ENCODE measurements at regions not wholly inside any gene's neighbourhood (a gene's known extent, or its start where the extent isn't known, plus 50 kb on each side); places are given as distances from the start of the nearest gene placed in this dataset.

DNA sequence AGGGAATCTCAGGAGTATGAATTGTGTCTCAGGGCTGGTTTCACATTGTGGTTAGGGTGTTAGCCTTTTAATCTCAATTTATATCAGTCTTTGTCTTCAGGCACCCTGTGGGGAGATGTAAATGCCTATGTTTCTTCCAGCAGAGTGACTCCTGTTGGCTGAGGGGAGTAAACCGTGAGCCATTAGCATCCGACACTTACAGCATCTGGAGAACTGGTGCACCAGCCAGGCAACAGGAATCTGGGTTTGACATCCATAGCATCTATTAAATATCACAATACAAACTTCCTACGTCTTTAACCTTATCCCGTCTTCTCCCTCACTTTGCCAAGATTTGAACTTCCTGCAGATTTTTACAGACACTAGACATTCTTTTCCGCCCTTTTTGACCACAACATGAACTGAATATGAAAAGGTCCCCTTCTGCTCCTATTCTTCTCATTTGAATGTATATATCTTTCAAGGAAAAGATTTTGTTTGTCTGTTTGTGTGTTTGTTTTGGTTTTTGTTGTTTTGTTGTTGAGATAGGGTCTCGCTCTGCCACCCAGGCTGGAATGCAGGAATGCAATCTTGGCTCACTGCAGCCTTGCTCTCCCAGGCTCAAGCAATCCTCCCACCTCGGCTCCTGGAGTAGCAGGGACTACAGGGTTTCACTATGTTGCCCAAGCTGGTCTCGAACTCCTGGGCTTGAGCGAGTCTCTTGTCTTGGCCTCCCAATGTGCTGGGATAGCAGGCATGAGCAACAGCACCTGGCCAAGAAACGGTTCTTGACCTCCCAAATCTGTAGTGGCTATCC, 626.2 kb downstream of the TLR4 start:
- no peaks in the 10 kb centered on the region for H3K27me3 ChIP-seq (replicated peaks)
- H3K36me3 ChIP-seq (replicated peaks) = no peaks in the 10 kb centered on the region
- no peak overlapping the region for H3K4me3 ChIP-seq (ENCODE audit: low read depth, low read length)
- TF ChIP-seq CTCF (IDR thresholded peaks at IDR 0.05; ENCODE audit: low read depth, low read length, missing control alignments) = no peak
- in situ Hi-C loops (cut with HindIII; ENCODE audit: low pct_ligation_motif_present, low sequenced_read_pairs) = no loop called here
- DNase-seq = no peak
- no peak overlapping the region for H3K27ac ChIP-seq

DNA sequence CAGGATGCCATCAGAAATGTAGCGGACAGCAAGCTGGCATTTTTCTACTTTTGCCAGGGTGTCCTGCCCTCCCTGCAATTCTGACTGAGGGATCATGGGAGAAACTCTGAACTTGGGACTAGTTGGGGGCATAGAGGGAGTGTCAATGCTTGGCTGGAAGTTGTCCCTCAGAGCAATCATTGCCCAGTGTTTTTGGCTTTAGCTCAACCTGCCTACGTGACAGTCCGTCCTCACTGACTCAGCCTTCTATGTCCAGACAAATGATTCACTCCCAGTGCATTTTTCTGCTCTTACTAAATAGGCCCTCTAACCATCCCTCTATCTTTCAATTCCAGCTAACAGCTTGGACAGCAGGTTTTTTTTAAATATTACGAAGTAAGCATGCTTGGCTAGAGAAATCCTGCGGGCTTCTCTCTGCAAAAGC, 627.4 kb downstream of the TLR4 start:
- Histone ChIP-seq H3K36me3 (replicated peaks) (no peaks in the 10 kb centered on the region), H3K27ac (no peak overlapping the region), H3K27me3 (replicated peaks) (no peaks in the 10 kb centered on the region), H3K4me3 (ENCODE audit: low read depth, low read length) (no peak overlapping the region)
- in situ Hi-C loops (cut with HindIII; ENCODE audit: low pct_ligation_motif_present, low sequenced_read_pairs) = no loop called here
- peak; percentile 59 for DNase-seq
- TF ChIP-seq CTCF (IDR thresholded peaks at IDR 0.05; ENCODE audit: low read depth, low read length, missing control alignments) = no peak

DNA sequence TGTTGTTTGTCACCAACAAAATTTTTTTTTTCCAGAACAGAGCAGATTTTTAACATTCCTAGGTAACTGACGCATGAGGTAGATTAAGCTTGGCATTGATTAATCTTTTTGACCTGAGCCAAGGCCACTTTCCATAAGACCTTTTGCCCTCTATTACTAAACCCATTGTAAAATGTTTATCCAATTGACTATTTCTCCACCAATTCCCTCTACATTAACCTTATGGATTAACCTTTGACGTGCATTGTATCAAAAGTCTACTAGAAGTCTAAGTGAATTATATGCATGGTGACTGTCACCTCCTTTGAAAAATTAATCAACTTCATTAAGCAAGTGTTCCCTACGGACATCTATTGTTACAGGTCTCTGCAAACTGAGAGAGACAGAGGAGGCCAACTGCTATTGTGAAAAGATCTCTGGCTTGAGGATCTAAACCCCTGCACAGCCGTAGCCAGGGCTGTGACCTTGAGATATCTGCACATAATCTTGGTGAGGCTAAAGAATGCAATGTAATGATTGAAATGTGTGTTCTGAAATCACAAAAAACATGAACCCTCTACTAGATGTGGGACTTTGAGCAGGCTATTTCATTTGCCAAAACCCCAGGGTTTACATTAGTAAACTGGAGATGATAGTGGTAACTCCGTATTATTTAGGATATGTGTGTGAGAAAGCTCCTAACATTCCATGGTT, 632.2 kb downstream of the TLR4 start:
- no peak for DNase-seq
- in situ Hi-C loops (cut with HindIII; ENCODE audit: low pct_ligation_motif_present, low sequenced_read_pairs) = no loop called here
- no peak overlapping the region for H3K4me3 ChIP-seq (ENCODE audit: low read depth, low read length)
- no peaks in the 10 kb centered on the region for H3K36me3 ChIP-seq (replicated peaks)
- no peaks in the 10 kb centered on the region for H3K27me3 ChIP-seq (replicated peaks)
- H3K27ac ChIP-seq = no peak overlapping the region
- TF ChIP-seq CTCF (IDR thresholded peaks at IDR 0.05; ENCODE audit: low read depth, low read length, missing control alignments) = no peak

DNA sequence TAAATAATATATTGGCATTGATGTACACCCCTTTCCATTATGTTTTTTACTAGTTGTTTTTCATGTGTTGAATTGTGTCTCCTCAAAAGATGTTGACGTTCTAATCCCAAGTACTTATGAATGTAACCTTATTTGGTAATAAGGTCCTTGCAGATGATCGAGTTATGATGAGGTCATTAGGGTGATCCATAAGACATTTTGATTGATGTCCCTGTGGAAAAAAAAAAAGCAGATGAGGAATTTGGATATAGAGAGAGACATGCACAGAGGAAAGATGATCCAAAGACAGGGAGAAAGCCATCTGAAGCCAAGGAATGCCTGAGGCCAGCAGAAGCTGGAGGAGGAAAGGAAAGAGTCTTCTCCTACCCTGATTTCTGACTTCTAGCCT, 632.7 kb downstream of the TLR4 start:
- Histone ChIP-seq H3K27me3 (replicated peaks) (no peaks in the 10 kb centered on the region), H3K36me3 (replicated peaks) (no peaks in the 10 kb centered on the region), H3K4me3 (ENCODE audit: low read depth, low read length) (no peak overlapping the region), H3K27ac (no peak overlapping the region)
- no peak for DNase-seq
- in situ Hi-C loops (cut with HindIII; ENCODE audit: low pct_ligation_motif_present, low sequenced_read_pairs) = no loop called here
- TF ChIP-seq CTCF (IDR thresholded peaks at IDR 0.05; ENCODE audit: low read depth, low read length, missing control alignments) = no peak

- Histone ChIP-seq H3K36me3 (replicated peaks) (no peaks in the 10 kb centered on the region), H3K27ac (no peak overlapping the region), H3K27me3 (replicated peaks) (no peaks in the 10 kb centered on the region), H3K4me3 (ENCODE audit: low read depth, low read length) (no peak overlapping the region)
- DNase-seq = no peak
- in situ Hi-C loops (cut with HindIII; ENCODE audit: low pct_ligation_motif_present, low sequenced_read_pairs) = no loop called here
- no peak for TF ChIP-seq CTCF (IDR thresholded peaks at IDR 0.05; ENCODE audit: low read depth, low read length, missing control alignments)
Measured at GRCh38 chr9:118360036-118360435, 655.8 kb downstream of the TLR4 start.
